K562 (cell line): ENCODE measurements at regions not wholly inside any gene's neighbourhood (a gene's known extent, or its start where the extent isn't known, plus 50 kb on each side); places are given as distances from the start of the nearest gene placed in this dataset.

ENCODE experiments used
- CTCF ChIP-seq, 3 experiments: IDR thresholded peaks in 2 of 3; conservative IDR thresholded peaks in 1 of 3; 2 replicates each; pipeline ENCODE4 v1.5.1; 2011 to 2012; ENCODE audit warnings: low read length in 3 of 3, mild to moderate bottlenecking in 3 of 3, control low read depth in 2 of 3, improper control_type of control experiment in 1 of 3, inconsistent platforms in 1 of 3, low read depth in 1 of 3, mixed read lengths in 1 of 3, moderate library complexity in 1 of 3; ENCODE audit not compliant: insufficient read depth in 2 of 3
- HNRNPH1 ChIP-seq: fragments of 200-400 bp; formaldehyde crosslinking; optimal IDR thresholded peaks from 2 replicates; pipeline ENCODE3; 2017; ENCODE audit warnings: low read depth, mild to moderate bottlenecking, low read length, moderate library complexity
- RB1 ChIP-seq: fragments of 450-650 bp; IDR thresholded peaks from 2 replicates; pipeline ENCODE4 v1.6.1; 2017; ENCODE audit warnings: low read depth, mild to moderate bottlenecking
- REST ChIP-seq, 2 experiments: fragments of 450-650 bp; formaldehyde crosslinking in 1 of 2; IDR thresholded peaks; 2 replicates each; pipeline versions ENCODE4 v1.4.0 to v1.6.1; 2014 to 2020; ENCODE audit warnings: mild to moderate bottlenecking in 2 of 2, borderline replicate concordance in 1 of 2, low read depth in 1 of 2
- RFX5 ChIP-seq: IDR thresholded peaks from 2 replicates; pipeline ENCODE4 v1.6.1; 2011; ENCODE audit warnings: low read depth, mild to moderate bottlenecking, improper control_type of control experiment, low read length
- ZBTB26 ChIP-seq: fragments of 450-650 bp; formaldehyde crosslinking; IDR thresholded peaks from 2 replicates; pipeline ENCODE4 v1.4.0; 2022; ENCODE audit warnings: missing genetic modification characterization
- ZNF121 ChIP-seq: sonication (generic); formaldehyde crosslinking; conservative IDR thresholded peaks from 2 replicates; pipeline ENCODE4 v1.8.0; 2022; ENCODE audit warnings: missing genetic modification reagents
- ZNF695 ChIP-seq: fragments of 450-650 bp; formaldehyde crosslinking; IDR thresholded peaks from 2 replicates; pipeline ENCODE4 v1.4.0; 2020; ENCODE audit warnings: mild to moderate bottlenecking, moderate library complexity

GRCh38 chr15:62306851-62307504, 141.9 kb upstream of the C2CD4B start (continued):
- TF ChIP-seq CTCF (IDR thresholded peaks at IDR 0.05 in 2 of 3, conservative IDR thresholded peaks at IDR 0.05 in 1 of 3; ENCODE audit: insufficient read depth in 2 of 3, low read depth in 1 of 3, low read length in 3 of 3) (peak; percentile 50 to 68 (median 67); a peak in 5 of 6 replicates), ZNF695 (CRISPR knock-in tag) (no peak), HNRNPH1 (no peak), RB1 (0 out of 2 replicates have a peak, but pooled peaks have one; percentile 14), ZNF121 (CRISPR knock-in tag) (no peak), ZBTB26 (no peak), RFX5 (no peak), REST (IDR thresholded peaks at IDR 0.05; ENCODE audit: borderline replicate concordance) (0 out of 2 replicates have a peak, but pooled peaks have one; percentile 19), REST (CRISPR knock-in tag; IDR thresholded peaks at IDR 0.05; ENCODE audit: low read depth) (no peak)
